ENCODE measurements at regions not wholly inside any gene's neighbourhood (a gene's known extent, or its start where the extent isn't known, plus 50 kb on each side); places are given as distances from the start of the nearest gene placed in this dataset.
A peak's percentile ranks its signal among the peaks of the same experiment; 100 is the strongest.

- DNase-seq (ENCODE audit: low read depth in 3 of 3, low spot score in 2 of 3): no peak
These were observed 57.5 kb downstream of the RPL27A start for GRCh38 chr11:8740129-8740528.

DNA sequence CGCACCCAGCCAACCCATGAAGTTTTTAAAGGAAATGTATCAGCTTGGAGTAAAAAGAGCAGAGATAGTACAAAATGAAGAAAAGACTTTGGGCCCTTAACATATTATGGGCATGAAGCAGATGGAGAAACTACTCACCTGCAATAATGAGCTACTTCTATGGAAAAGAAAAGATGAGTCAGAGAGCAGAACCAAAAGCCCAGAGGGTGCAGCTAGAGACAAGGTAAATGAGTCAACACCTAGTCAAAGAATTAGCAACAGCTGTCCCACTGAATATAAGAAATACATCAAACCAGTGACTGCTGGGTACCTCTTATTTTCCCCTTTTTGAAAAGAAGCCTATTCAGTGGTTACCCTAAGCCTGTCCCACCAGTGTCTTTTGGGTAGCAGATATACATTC lies 61.8 kb downstream of the RPL27A start:
- no peak for DNase-seq (ENCODE audit: low read depth in 3 of 3, low spot score in 2 of 3)

DNA sequence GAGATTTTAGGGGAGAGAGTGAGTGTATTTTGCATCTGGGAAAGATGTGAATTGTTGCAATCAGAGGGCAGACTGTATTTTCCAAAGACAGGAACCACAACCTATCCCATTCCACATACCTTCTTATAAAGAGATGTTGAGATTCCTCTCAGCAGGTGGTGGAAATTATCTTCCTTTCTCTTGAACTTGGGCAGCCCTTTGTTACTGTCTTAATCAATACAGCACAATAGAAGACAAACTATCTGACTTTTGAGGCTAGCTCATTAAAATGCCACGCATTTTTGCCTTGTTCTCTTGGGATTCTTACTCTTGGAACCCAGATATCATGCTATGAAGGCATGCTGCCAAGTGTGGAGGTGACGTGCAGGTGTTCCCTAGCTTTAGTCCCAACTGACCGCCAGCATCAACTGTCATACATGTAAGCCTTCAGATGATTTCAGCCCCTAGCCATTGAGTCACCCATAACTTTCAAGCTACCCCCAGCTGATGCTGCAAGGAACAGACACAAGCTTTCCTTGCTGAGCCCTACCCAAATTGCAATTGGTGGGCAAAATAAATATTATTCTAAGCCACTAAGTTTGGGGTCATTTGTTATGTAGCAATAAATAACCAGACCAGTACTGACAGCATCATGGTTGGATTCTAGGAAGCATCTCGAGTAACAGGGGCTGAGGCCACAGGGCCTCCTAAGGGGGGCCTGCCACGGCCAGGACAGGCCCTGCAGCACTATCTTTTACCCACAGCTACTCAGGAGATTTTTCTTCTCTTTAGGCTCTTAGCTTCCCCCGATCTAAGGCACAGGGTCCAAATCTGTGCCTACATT lies 63.0 kb downstream of the RPL27A start:
- no peak for DNase-seq (ENCODE audit: low read depth in 3 of 3, low spot score in 2 of 3)

GRCh38 chr11:8746331-8746974 lies 63.9 kb downstream of the RPL27A start:
- DNase-seq (ENCODE audit: low read depth in 3 of 3, low spot score in 2 of 3): no peak

DNA sequence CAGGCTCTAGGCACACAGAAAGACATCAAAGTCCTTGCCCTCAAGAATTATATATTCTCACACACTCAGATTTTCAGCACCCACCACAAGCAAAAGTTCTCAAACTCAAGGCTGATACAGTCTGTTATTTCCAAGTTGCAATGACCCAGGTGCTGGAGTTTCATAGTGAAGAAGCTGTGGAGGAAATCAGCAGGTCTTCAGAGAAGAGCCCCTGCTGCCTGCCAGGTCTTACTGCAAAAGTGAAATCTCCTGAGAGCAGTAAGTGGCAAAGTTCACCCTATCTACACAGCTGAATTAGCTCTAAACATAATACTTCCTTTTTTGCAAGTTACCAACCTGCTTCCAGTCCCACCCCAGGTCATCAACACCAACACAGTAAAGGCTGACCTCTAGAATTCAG lies 64.6 kb downstream of the RPL27A start:
- no peak for DNase-seq (ENCODE audit: low read depth in 3 of 3, low spot score in 2 of 3)

DNA sequence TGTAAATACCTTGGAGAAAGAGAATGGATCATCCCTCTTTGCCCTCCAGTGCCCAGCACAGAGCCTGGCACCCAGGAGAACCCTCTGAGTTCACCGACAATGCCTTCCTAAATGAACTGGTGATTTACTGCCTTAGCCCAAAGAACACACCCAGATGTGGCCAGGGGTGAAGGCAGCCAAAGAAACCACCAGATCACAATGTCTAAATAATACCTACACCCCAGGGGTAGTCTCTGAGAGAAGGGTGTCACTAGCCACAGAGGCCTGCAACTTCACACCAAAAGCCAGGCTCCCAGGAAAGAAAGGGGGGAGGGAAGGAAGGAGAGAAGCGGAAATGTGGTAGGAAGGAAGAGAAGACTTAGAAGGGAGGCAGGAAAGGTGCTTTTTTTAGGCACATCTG lies 65.7 kb downstream of the RPL27A start:
- no peak for DNase-seq (ENCODE audit: low read depth in 3 of 3, low spot score in 2 of 3)

DNA sequence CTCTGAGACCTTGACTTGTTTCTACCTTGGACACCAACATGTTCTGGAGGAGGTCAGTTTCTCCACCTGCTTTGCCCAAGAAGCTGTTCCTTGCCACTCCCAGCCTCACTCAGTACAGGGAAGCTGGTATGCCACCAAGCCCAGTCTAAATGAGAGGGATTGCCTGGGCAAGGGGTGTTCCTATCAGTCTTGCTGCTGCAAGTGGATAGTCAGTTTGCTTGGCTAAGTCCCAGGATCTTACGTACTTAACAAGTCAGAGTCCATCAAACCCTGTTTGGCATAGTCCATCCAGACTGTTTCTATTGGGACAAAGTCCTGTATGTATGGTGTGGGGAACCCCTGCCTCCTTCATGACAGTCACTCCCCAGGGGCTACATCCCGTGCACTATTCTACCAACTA lies 66.6 kb downstream of the RPL27A start:
- no peak for DNase-seq (ENCODE audit: low read depth in 3 of 3, low spot score in 2 of 3)

DNA sequence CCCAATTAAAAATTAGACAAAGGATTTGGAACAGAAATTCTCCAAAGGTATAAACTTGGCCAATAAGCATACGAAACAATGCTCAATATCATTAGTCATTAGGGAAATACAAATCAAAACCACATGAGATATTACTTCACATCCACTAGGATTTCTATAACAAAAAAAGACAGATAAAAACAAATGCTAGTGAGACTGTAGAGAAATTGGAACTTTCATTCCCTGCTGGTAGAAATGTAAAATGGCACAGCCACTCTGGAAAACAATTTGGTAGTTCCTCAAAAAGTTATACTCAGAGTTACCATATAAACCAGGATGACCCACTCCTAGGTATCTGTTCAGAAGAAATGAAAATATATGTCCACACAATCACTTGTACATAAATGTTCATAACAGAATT lies 71.6 kb downstream of the RPL27A start:
- no peak for DNase-seq (ENCODE audit: low read depth in 3 of 3, low spot score in 2 of 3)

DNA sequence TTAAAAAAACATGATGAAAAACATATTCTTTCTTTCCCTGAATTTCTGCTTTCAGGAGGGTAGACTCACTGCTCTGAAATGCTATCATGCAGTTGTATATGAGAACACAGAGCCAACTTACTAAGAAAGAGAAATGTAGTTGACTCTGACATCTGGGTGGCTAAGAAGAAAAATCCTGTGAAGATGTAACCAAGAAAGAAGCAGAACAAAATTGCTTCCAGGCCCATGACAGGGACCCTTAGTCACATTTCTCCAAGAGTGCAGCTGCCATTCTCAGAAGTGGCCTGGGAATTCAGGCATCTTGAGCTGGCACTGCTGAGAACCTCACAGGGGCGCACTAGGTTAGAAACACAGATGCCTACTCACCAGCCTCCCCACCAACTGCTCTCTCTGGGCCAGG lies 73.6 kb downstream of the RPL27A start:
- no peak for DNase-seq (ENCODE audit: low read depth in 3 of 3, low spot score in 2 of 3)

DNA sequence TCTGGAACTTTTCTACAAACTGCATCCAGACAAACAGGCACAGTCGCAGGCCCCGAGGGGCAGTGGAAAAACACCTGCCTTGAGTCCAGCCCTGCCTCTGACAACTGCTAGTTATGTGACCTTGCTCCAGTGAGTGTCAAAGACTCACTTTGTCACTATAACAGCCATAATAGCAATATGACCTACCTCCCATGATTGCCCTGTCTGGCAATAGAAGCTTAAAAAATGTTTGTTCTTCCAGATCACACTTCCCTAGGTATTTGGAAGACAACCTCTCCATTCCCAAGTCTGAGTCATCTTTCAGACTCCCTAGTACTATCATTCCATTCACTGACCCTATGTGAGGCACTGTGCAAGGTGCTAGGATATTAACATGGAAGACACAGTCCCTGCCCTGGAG lies 74.5 kb downstream of the RPL27A start:
- no peak for DNase-seq (ENCODE audit: low read depth in 3 of 3, low spot score in 2 of 3)

DNA sequence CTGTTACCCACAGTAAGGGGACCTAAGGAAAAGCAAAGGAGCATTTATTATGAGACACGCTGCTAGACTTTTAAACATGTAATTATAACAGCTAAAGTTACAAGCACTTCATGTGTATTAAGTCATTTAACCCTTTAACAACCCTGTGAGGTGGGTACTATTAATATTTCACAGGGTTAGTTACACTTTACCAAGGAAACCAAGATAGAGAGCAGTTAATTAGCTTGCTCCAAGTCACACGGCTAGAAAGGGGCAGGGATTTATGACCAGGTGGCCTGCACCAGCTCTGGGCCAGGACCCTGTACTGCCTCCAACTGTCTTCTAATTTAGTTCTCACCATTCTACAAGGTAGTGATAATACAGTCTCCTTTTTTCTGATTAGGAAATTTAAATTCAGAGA lies 74.9 kb downstream of the RPL27A start:
- no peak for DNase-seq (ENCODE audit: low read depth in 3 of 3, low spot score in 2 of 3)

GRCh38 chr11:8758619-8759169 lies 76.1 kb downstream of the RPL27A start:
- DNase-seq (ENCODE audit: low read depth in 3 of 3, low spot score in 2 of 3): no peak

DNA sequence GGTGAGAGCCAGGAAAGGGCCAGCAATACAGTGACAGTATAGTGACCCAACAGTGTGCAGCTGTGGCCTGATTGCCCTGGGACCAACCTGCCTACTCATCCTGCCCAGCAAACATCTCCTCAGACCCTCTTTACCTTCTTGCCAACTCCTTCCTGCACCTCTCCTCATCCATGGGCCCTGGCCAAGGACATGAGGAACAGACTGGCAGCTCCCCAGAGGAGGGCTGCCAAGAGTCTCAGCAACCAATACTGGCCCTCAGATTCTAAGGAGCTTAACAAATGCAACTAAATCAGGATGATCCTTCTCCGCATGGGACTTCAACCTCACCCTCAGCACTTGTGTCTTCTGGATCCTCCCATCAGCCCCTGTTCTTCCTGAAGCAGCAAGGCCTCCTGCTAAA lies 77.0 kb downstream of the RPL27A start:
- DNase-seq (ENCODE audit: low read depth in 3 of 3, low spot score in 2 of 3): no peak

- DNase-seq (ENCODE audit: low read depth in 3 of 3, low spot score in 2 of 3): peak in 1 of 3 donors; percentile 32
These were observed 78.3 kb downstream of the RPL27A start for GRCh38 chr11:8760896-8761295.

- DNase-seq (ENCODE audit: low read depth in 3 of 3, low spot score in 2 of 3): no peak
These were observed 80.6 kb downstream of the RPL27A start for GRCh38 chr11:8763070-8763685.

GRCh38 chr11:8765294-8765693 lies 82.7 kb downstream of the RPL27A start:
- no peak for DNase-seq (ENCODE audit: low read depth in 3 of 3, low spot score in 2 of 3)

GRCh38 chr11:8766043-8766987 lies 83.7 kb downstream of the RPL27A start:
- no peak for DNase-seq (ENCODE audit: low read depth in 3 of 3, low spot score in 2 of 3)

DNA sequence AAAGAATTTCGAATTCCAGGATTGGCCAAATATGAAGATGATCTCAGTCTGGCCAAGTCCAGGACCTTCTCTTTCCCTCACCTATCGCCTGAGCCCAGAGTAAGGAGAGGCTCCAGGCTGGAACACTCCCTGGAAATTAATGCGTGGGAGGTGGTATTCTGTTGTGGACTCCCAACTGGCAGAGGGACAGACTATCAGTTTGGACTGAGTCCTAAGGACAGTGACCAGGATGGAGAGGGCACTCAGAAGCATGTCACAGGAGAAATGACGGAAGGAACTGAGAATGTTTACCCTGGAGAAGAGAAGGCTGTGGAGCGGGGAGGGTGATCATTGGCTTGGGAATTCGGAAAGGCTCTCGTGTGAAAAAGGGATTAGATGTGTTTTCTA lies 84.4 kb downstream of the RPL27A start:
- no peak for DNase-seq (ENCODE audit: low read depth in 3 of 3, low spot score in 2 of 3)

DNA sequence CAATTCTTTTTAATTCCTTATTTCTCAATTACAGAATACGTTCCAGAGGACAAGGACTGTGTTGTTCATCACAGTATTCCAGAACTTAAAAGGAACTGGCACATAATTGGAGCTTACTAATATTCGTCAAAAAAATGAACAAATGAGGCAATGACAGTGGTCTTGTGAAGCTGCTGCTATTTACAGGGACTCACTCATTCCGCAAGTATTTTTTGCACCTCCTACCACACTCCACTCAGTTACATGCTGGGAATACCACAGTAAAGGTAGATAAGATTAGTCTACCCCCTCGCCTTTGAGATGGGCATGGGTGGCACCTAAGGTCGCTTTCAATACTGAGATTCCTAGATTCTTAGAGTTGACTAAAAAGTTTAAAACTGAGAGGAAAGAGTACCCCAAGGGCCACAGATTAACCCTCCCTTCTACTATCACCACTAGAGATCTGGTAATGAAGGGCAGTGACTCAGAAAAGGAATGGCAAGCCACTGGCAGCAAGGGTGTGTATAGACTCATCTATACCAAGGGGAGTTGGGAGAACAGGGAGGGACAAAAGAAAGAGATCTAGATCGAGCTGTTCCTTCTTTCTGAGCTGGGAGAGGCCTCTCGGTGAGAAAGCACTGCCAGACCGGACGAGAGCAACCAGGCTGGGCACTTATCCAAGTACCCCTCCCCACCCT lies 85.0 kb downstream of the RPL27A start:
- DNase-seq (ENCODE audit: low read depth in 3 of 3, low spot score in 2 of 3): no peak
